Parathyroid adenoma (tissue), 2 donors: ENCODE measurements at regions not wholly inside any gene's neighbourhood (a gene's known extent, or its start where the extent isn't known, plus 50 kb on each side); places are given as distances from the start of the nearest gene placed in this dataset.

Source experiments
- H2AFZ ChIP-seq: fragments of 300-600 bp; sonication (generic); one replicate; pipeline ENCODE4 v1.7.0; 2017; ENCODE audit warnings: antibody characterized with exemption, mild to moderate bottlenecking
- H3K27ac ChIP-seq: fragments of 300-600 bp; sonication (generic); one replicate; pipeline ENCODE4 v1.7.0; 2017
- H3K27me3 ChIP-seq: fragments of 300-600 bp; sonication (generic); one replicate; pipeline ENCODE4 v1.7.0; 2017; ENCODE audit warnings: low read length; ENCODE audit not compliant: control insufficient read depth, insufficient read depth
- H3K36me3 ChIP-seq: fragments of 300-600 bp; sonication (generic); one replicate; pipeline ENCODE4 v1.7.0; 2017; ENCODE audit warnings: low read length; ENCODE audit not compliant: control insufficient read depth, insufficient read depth
- H3K4me1 ChIP-seq: fragments of 300-600 bp; sonication (generic); one replicate; pipeline ENCODE4 v1.7.0; 2017; ENCODE audit warnings: control low read depth
- H3K4me2 ChIP-seq: fragments of 300-600 bp; sonication (generic); one replicate; pipeline ENCODE4 v1.7.0; 2017; ENCODE audit warnings: low read length
- H3K4me3 ChIP-seq: fragments of 300-600 bp; sonication (generic); one replicate; pipeline ENCODE4 v1.7.0; 2017; ENCODE audit warnings: low read depth, low read length
- H3K79me2 ChIP-seq: fragments of 300-600 bp; sonication (generic); one replicate; pipeline ENCODE4 v1.7.0; 2017; ENCODE audit warnings: control low read depth
- H3K9ac ChIP-seq: fragments of 300-600 bp; sonication (generic); one replicate; pipeline ENCODE4 v1.7.0; 2017; ENCODE audit warnings: mild to moderate bottlenecking
- H3K9me3 ChIP-seq: fragments of 300-600 bp; sonication (generic); one replicate; pipeline ENCODE4 v1.7.0; 2017; ENCODE audit warnings: low read length; ENCODE audit not compliant: control insufficient read depth
- CTCF ChIP-seq: fragments of 300-600 bp; sonication (generic); IDR thresholded peaks from one replicate; pipeline ENCODE4 v1.7.0; 2017; ENCODE audit warnings: antibody characterized with exemption, mild to moderate bottlenecking
- donor health status: primary hyperparathyroidism.

- TF ChIP-seq CTCF = no peak
- Histone ChIP-seq H3K4me3 (no peak overlapping the region), H3K4me2 (no peak overlapping the region), H3K4me1 (no peaks in the 10 kb centered on the region), H2AFZ (no peak overlapping the region), H3K79me2 (no peaks in the 10 kb centered on the region), H3K27ac (no peak overlapping the region), H3K36me3 (no peaks in the 10 kb centered on the region), H3K9ac (no peak overlapping the region), H3K27me3 (no peaks in the 10 kb centered on the region), H3K9me3 (no peaks in the 10 kb centered on the region)
These were observed 167.6 kb upstream of the DDX18 start for GRCh38 chr2:117646872-117647271.

GRCh38 chr2:117656546-117656945, 157.9 kb upstream of the DDX18 start:
- H3K4me3 ChIP-seq = no peak overlapping the region
- H3K4me1 ChIP-seq = no peaks in the 10 kb centered on the region
- H3K27ac ChIP-seq = no peak overlapping the region
- H3K27me3 ChIP-seq = no peaks in the 10 kb centered on the region
- no peak overlapping the region for H3K4me2 ChIP-seq
- no peaks in the 10 kb centered on the region for H3K79me2 ChIP-seq
- no peak overlapping the region for H2AFZ ChIP-seq
- H3K9ac ChIP-seq = no peak overlapping the region
- no peak for TF ChIP-seq CTCF
- H3K36me3 ChIP-seq = no peaks in the 10 kb centered on the region
- no peaks in the 10 kb centered on the region for H3K9me3 ChIP-seq

- Histone ChIP-seq H3K27me3 (no peaks in the 10 kb centered on the region), H3K9ac (no peak overlapping the region), H2AFZ (no peak overlapping the region), H3K9me3 (no peaks in the 10 kb centered on the region), H3K4me2 (no peak overlapping the region), H3K79me2 (no peaks in the 10 kb centered on the region), H3K4me1 (no peaks in the 10 kb centered on the region), H3K36me3 (no peaks in the 10 kb centered on the region), H3K4me3 (no peak overlapping the region), H3K27ac (no peak overlapping the region)
- TF ChIP-seq CTCF = no peak
These were observed 152.9 kb upstream of the DDX18 start for GRCh38 chr2:117661619-117662018.

GRCh38 chr2:117674172-117674571, 140.3 kb upstream of the DDX18 start:
- no peak overlapping the region for H3K4me2 ChIP-seq
- H3K9me3 ChIP-seq = no peaks in the 10 kb centered on the region
- no peaks in the 10 kb centered on the region for H3K79me2 ChIP-seq
- no peak overlapping the region for H2AFZ ChIP-seq
- no peak for TF ChIP-seq CTCF
- no peak overlapping the region for H3K9ac ChIP-seq
- H3K4me1 ChIP-seq = no peaks in the 10 kb centered on the region
- H3K4me3 ChIP-seq = no peak overlapping the region
- no peak overlapping the region for H3K27ac ChIP-seq
- H3K27me3 ChIP-seq = no peaks in the 10 kb centered on the region
- no peaks in the 10 kb centered on the region for H3K36me3 ChIP-seq

- no peaks in the 10 kb centered on the region for H3K79me2 ChIP-seq
- H3K9ac ChIP-seq = no peak overlapping the region
- H3K4me1 ChIP-seq = no peaks in the 10 kb centered on the region
- no peak for TF ChIP-seq CTCF
- H3K4me2 ChIP-seq = no peak overlapping the region
- H3K27me3 ChIP-seq = no peaks in the 10 kb centered on the region
- no peak overlapping the region for H3K27ac ChIP-seq
- no peaks in the 10 kb centered on the region for H3K9me3 ChIP-seq
- no peak overlapping the region for H3K4me3 ChIP-seq
- H3K36me3 ChIP-seq = no peaks in the 10 kb centered on the region
- H2AFZ ChIP-seq = no peak overlapping the region
These were observed 134.5 kb upstream of the DDX18 start for GRCh38 chr2:117679952-117680351.
